CMK (cell line): ENCODE measurements at regions not wholly inside any gene's neighbourhood (a gene's known extent, or its start where the extent isn't known, plus 50 kb on each side); places are given as distances from the start of the nearest gene placed in this dataset.
A peak's percentile ranks its signal among the peaks of the same experiment; 100 is the strongest.

Source experiments
- DNase-seq: peaks from one replicate; pipeline ENCODE4 v3.0.0-alpha.2; 2010; ENCODE audit warnings: low read depth

GRCh38 chr11:122230385-122230755, 114.4 kb upstream of the BLID start:
- DNase-seq: no peak

- DNase-seq: no peak
These were observed 113.7 kb upstream of the BLID start for GRCh38 chr11:122229481-122230384.

- DNase-seq: no peak
These were observed 113.1 kb upstream of the BLID start for GRCh38 chr11:122229078-122229477.

- no peak for DNase-seq
These were observed 110.9 kb upstream of the BLID start for GRCh38 chr11:122226810-122227379.

GRCh38 chr11:122224867-122225266, 108.9 kb upstream of the BLID start:
- DNase-seq: no peak

- no peak for DNase-seq
These were observed 104.3 kb upstream of the BLID start for GRCh38 chr11:122220321-122220720.

GRCh38 chr11:122219791-122220190, 103.8 kb upstream of the BLID start:
- DNase-seq: no peak

- DNase-seq: peak; percentile 90
These were observed 99.4 kb upstream of the BLID start for GRCh38 chr11:122215244-122215992.

GRCh38 chr11:122214567-122214966, 98.6 kb upstream of the BLID start:
- no peak for DNase-seq

GRCh38 chr11:122214080-122214479, 98.1 kb upstream of the BLID start:
- DNase-seq: no peak

GRCh38 chr11:122213171-122213570, 97.2 kb upstream of the BLID start:
- no peak for DNase-seq

GRCh38 chr11:122210367-122210997, 94.5 kb upstream of the BLID start:
- no peak for DNase-seq

GRCh38 chr11:122209619-122210366, 93.8 kb upstream of the BLID start:
- DNase-seq: no peak

- DNase-seq: no peak
These were observed 92.1 kb upstream of the BLID start for GRCh38 chr11:122207921-122208764.

GRCh38 chr11:122207505-122207904, 91.5 kb upstream of the BLID start:
- no peak for DNase-seq

GRCh38 chr11:122205036-122205435, 89.0 kb upstream of the BLID start:
- no peak for DNase-seq

GRCh38 chr11:122204206-122204605, 88.2 kb upstream of the BLID start:
- no peak for DNase-seq

- DNase-seq: peak; percentile 18
These were observed 87.0 kb upstream of the BLID start for GRCh38 chr11:122202951-122203456.

- no peak for DNase-seq
These were observed 86.3 kb upstream of the BLID start for GRCh38 chr11:122202161-122202950.

- DNase-seq: no peak
These were observed 85.1 kb upstream of the BLID start for GRCh38 chr11:122201106-122201505.
